Left lung (tissue), 4 donors: ENCODE measurements at regions not wholly inside any gene's neighbourhood (a gene's known extent, or its start where the extent isn't known, plus 50 kb on each side); places are given as distances from the start of the nearest gene placed in this dataset.

Source experiments
- ATAC-seq: fragments of 200-7000 bp; cut with Tn5 transposase; one replicate; pipeline ENCODE4 v1.9.1; 2020; ENCODE audit warnings: moderate library complexity
- DNase-seq, 4 donors: peaks; one replicate each; pipeline ENCODE4 v3.0.0-alpha.2; 2013 to 2020
- H3K27ac ChIP-seq, 2 donors: fragments of 200-600 bp; sonication (generic) in 1 of 2; one replicate each; pipeline versions ENCODE4 v1.5.0 to v1.8.0; 2020 to 2021
- H3K27me3 ChIP-seq, 2 donors: fragments of 200-600 bp; sonication (generic) in 1 of 2; one replicate each; pipeline versions ENCODE4 v1.5.0 to v1.8.0; 2020 to 2021
- H3K36me3 ChIP-seq, 2 donors: fragments of 200-600 bp; sonication (generic) in 1 of 2; one replicate each; pipeline versions ENCODE4 v1.5.0 to v1.8.0; 2020 to 2021
- H3K4me1 ChIP-seq, 2 donors: fragments of 200-600 bp; one replicate each; pipeline ENCODE4 v1.8.0; 2021
- H3K4me3 ChIP-seq, 2 donors: fragments of 200-600 bp; sonication (generic) in 1 of 2; one replicate each; pipeline versions ENCODE4 v1.5.0 to v1.8.0; 2020 to 2021; ENCODE audit warnings: mild to moderate bottlenecking in 1 of 2
- H3K9me3 ChIP-seq, 2 donors: fragments of 200-600 bp; sonication (generic) in 1 of 2; one replicate each; pipeline versions ENCODE4 v1.5.0 to v1.8.0; 2020 to 2021
- intact Hi-C, 2 donors: fragments of 100-400 bp; cut with DNase I; formaldehyde crosslinking; loops; one replicate each; pipeline versions ENCODE4 v1.11.2 to v1.14.2; 2022
- TF ChIP-seq, protein P1 (sequence below), 2 donors: fragments of 200-600 bp; sonication (generic) in 1 of 2; IDR thresholded peaks; one replicate each; pipeline versions ENCODE4 v1.5.0 to v1.8.0; 2021; ENCODE audit warnings: antibody characterized with exemption in 2 of 2
- donor health status: DM: no; HTN: yes; CAD: no.
- donor health status: DM: no; HTN: no; CAD: no.

DNA sequence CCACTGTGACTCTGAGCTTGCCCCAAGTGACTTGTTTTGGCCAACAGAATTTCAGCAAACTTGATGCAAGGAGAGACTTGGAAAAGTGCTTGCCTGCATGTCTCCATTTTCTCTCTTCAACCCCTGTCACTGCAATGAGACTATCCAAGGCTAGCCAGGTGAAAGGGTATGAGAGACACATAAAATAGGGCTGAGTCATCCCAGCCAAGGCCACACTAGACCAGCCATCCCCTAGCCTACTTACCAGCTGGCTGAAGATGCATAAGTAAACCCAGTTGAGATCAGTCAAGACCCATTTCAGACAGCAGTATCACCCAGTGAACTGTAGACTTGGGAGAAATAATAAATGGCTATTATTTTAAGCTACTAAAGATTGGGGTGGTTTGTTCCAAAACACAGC is 52.9 kb upstream of the VLDLR start:
- H3K27me3 ChIP-seq: no peaks in the 10 kb centered on the region
- H3K4me1 ChIP-seq: peaks cover 0 to 3% of the 10 kb centered on the region in 2 donors
- no peak for DNase-seq
- no peak for ATAC-seq
- H3K9me3 ChIP-seq: no peaks in the 10 kb centered on the region
- no peaks in the 10 kb centered on the region for H3K36me3 ChIP-seq
- no peak overlapping the region for H3K4me3 ChIP-seq
- intact Hi-C loops: no loop called here
- TF ChIP-seq, protein P1, sequence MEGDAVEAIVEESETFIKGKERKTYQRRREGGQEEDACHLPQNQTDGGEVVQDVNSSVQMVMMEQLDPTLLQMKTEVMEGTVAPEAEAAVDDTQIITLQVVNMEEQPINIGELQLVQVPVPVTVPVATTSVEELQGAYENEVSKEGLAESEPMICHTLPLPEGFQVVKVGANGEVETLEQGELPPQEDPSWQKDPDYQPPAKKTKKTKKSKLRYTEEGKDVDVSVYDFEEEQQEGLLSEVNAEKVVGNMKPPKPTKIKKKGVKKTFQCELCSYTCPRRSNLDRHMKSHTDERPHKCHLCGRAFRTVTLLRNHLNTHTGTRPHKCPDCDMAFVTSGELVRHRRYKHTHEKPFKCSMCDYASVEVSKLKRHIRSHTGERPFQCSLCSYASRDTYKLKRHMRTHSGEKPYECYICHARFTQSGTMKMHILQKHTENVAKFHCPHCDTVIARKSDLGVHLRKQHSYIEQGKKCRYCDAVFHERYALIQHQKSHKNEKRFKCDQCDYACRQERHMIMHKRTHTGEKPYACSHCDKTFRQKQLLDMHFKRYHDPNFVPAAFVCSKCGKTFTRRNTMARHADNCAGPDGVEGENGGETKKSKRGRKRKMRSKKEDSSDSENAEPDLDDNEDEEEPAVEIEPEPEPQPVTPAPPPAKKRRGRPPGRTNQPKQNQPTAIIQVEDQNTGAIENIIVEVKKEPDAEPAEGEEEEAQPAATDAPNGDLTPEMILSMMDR (IDR thresholded peaks at IDR 0.05): no peak
- no peak overlapping the region for H3K27ac ChIP-seq

DNA sequence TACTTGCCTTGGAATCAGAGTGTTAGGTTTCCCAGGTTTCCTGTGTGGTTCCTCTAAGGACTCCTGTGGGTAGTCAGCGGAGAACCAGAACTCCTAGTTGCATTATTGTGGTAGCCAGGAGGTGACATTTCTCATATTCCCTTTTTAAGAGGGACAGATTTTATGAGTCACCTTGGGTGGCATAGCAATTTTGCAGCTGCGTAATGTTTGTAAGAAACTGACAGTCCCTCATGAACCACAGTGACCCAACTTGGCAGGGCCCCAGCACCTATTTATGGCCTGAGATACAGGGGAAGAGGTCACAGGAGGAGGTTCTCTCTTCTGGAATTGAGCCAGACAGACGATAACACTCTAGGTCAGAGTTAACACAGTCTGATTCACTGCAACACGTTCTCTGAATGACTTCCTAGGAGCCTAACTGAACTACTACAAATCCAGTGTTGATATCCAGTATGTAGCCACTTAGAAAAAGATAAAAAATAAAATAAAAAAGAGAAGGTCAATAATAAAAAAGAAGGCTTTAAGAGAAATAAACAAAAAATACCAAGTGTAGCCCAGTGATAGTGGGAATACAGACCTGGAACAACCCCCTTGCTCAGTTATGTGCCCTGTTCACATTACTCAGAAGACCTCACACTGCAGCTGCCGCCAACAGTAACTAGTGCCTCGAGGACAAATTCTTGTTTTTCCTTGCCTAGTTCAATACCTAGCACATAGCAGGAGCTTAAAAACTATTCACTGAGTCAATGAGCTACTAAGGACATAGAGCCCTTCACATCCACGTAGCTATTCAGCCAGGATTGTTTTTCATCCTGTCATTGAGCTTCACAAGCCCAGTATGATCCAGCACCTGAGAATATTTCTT is 50.7 kb upstream of the VLDLR start:
- H3K27ac ChIP-seq: no peak overlapping the region
- peaks cover 0 to 3% of the 10 kb centered on the region in 2 donors for H3K4me1 ChIP-seq
- DNase-seq: peak in 2 of 4 donors; percentile 36 to 62
- intact Hi-C loops: no loop called here
- no peaks in the 10 kb centered on the region for H3K36me3 ChIP-seq
- ATAC-seq: peak; percentile 75
- TF ChIP-seq, protein P1 (IDR thresholded peaks at IDR 0.05): no peak
- no peak overlapping the region for H3K4me3 ChIP-seq
- H3K9me3 ChIP-seq: no peaks in the 10 kb centered on the region
- H3K27me3 ChIP-seq: no peaks in the 10 kb centered on the region
